WERI-Rb-1 (cell line): ENCODE measurements at regions not wholly inside any gene's neighbourhood (a gene's known extent, or its start where the extent isn't known, plus 50 kb on each side); places are given as distances from the start of the nearest gene placed in this dataset.

Experiments used
- DNase-seq: peaks from one replicate; pipeline ENCODE4 v3.0.0-alpha.2; 2020
- H3K27ac ChIP-seq: fragments of 250-450 bp; sonication (Bioruptor Pico); 2 replicates; pipeline ENCODE4 v1.5.1; 2020; ENCODE audit warnings: mild to moderate bottlenecking, moderate library complexity
- H3K27me3 ChIP-seq: fragments of 250-450 bp; sonication (Bioruptor Pico); 2 replicates; pipeline ENCODE4 v1.5.1; 2021; ENCODE audit warnings: mild to moderate bottlenecking, low read depth, moderate library complexity; ENCODE audit not compliant: insufficient read depth, severe bottlenecking
- H3K36me3 ChIP-seq: fragments of 250-450 bp; sonication (Bioruptor Pico); 2 replicates; pipeline ENCODE4 v1.5.1; 2020; ENCODE audit warnings: mild to moderate bottlenecking, moderate library complexity
- H3K4me3 ChIP-seq: 2 replicates; pipeline ENCODE4 v1.5.1; 2011; ENCODE audit warnings: low read depth, mild to moderate bottlenecking, control low read depth, low read length
- H3K9me3 ChIP-seq: fragments of 250-450 bp; sonication (Bioruptor Pico); 2 replicates; pipeline ENCODE4 v1.5.1; 2021; ENCODE audit warnings: mild to moderate bottlenecking, moderate library complexity; ENCODE audit not compliant: severe bottlenecking
- CTCF ChIP-seq: IDR thresholded peaks from 2 replicates; pipeline ENCODE4 v1.5.1; 2011; ENCODE audit warnings: low read depth, mild to moderate bottlenecking, control low read depth, inconsistent platforms, low read length

GRCh38 chr15:66950114-66950513 is 115.3 kb upstream of the SMAD3 start:
- no peaks in the 10 kb centered on the region for H3K36me3 ChIP-seq
- no peak overlapping the region for H3K4me3 ChIP-seq
- H3K27ac ChIP-seq = no peak overlapping the region
- no peak for TF ChIP-seq CTCF
- no peaks in the 10 kb centered on the region for H3K9me3 ChIP-seq
- no peaks in the 10 kb centered on the region for H3K27me3 ChIP-seq
- no peak for DNase-seq

- H3K36me3 ChIP-seq = no peaks in the 10 kb centered on the region
- no peaks in the 10 kb centered on the region for H3K27me3 ChIP-seq
- H3K27ac ChIP-seq = no peak overlapping the region
- H3K9me3 ChIP-seq = no peaks in the 10 kb centered on the region
- H3K4me3 ChIP-seq = no peak overlapping the region
- no peak for TF ChIP-seq CTCF
- no peak for DNase-seq
Observed at GRCh38 chr15:66951531-66952320, 113.7 kb upstream of the SMAD3 start.

- Histone ChIP-seq H3K27ac (no peak overlapping the region), H3K27me3 (no peaks in the 10 kb centered on the region), H3K36me3 (no peaks in the 10 kb centered on the region), H3K9me3 (no peaks in the 10 kb centered on the region), H3K4me3 (no peak overlapping the region)
- DNase-seq = no peak
- no peak for TF ChIP-seq CTCF
Observed at GRCh38 chr15:66952756-66953522, 112.5 kb upstream of the SMAD3 start.

GRCh38 chr15:66953523-66954229 is 111.7 kb upstream of the SMAD3 start:
- Histone ChIP-seq H3K36me3 (no peaks in the 10 kb centered on the region), H3K27ac (no peak overlapping the region), H3K9me3 (no peaks in the 10 kb centered on the region), H3K4me3 (no peak overlapping the region), H3K27me3 (no peaks in the 10 kb centered on the region)
- no peak for TF ChIP-seq CTCF
- DNase-seq = no peak

- no peak overlapping the region for H3K4me3 ChIP-seq
- H3K9me3 ChIP-seq = no peaks in the 10 kb centered on the region
- no peaks in the 10 kb centered on the region for H3K27me3 ChIP-seq
- no peak for DNase-seq
- no peak overlapping the region for H3K27ac ChIP-seq
- H3K36me3 ChIP-seq = no peaks in the 10 kb centered on the region
- TF ChIP-seq CTCF = no peak
Observed at GRCh38 chr15:66954601-66955000, 110.8 kb upstream of the SMAD3 start.
